ENCODE measurements at regions not wholly inside any gene's neighbourhood (a gene's known extent, or its start where the extent isn't known, plus 50 kb on each side); places are given as distances from the start of the nearest gene placed in this dataset.

DNA sequence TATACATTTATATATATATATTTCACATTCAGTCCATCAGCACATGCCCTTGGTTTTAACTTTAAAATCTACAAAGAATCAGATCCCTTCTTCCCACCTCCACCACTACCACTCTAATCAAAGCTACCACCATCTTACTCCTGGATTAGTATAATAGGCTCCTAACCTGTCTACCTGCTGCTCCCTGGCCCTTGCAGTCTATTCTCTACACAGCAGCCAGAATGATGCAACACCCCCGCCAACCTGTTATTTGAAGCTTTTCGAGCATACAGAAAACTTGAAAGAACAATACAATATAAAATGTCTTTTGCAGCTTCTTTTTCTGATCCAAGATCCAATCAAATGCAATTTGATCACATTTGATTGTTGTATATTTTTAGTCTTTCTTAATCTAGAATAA lies 165.9 kb upstream of the HMGA2 start:
- TF ChIP-seq, protein P1, sequence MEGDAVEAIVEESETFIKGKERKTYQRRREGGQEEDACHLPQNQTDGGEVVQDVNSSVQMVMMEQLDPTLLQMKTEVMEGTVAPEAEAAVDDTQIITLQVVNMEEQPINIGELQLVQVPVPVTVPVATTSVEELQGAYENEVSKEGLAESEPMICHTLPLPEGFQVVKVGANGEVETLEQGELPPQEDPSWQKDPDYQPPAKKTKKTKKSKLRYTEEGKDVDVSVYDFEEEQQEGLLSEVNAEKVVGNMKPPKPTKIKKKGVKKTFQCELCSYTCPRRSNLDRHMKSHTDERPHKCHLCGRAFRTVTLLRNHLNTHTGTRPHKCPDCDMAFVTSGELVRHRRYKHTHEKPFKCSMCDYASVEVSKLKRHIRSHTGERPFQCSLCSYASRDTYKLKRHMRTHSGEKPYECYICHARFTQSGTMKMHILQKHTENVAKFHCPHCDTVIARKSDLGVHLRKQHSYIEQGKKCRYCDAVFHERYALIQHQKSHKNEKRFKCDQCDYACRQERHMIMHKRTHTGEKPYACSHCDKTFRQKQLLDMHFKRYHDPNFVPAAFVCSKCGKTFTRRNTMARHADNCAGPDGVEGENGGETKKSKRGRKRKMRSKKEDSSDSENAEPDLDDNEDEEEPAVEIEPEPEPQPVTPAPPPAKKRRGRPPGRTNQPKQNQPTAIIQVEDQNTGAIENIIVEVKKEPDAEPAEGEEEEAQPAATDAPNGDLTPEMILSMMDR (IDR thresholded peaks at IDR 0.05) = no peak
- no peak for TF ChIP-seq ZFX (IDR thresholded peaks at IDR 0.05; ENCODE audit: borderline replicate concordance)

All from 22Rv1 (cell line).